NOMO-1 (cell line): ENCODE measurements at regions not wholly inside any gene's neighbourhood (a gene's known extent, or its start where the extent isn't known, plus 50 kb on each side); places are given as distances from the start of the nearest gene placed in this dataset.
"Not testable (repeated sequence)": the region's sequence is repeated elsewhere in the genome, so short reads cannot be mapped to it uniquely, and the experiment has no call there.

Experiments
- DNase-seq, 2 experiments: peaks; one replicate each; lab custom pipeline; 2025; ENCODE audit not compliant: unreplicated experiment in 2 of 2; lab: John Stamatoyannopoulos, UW

DNA sequence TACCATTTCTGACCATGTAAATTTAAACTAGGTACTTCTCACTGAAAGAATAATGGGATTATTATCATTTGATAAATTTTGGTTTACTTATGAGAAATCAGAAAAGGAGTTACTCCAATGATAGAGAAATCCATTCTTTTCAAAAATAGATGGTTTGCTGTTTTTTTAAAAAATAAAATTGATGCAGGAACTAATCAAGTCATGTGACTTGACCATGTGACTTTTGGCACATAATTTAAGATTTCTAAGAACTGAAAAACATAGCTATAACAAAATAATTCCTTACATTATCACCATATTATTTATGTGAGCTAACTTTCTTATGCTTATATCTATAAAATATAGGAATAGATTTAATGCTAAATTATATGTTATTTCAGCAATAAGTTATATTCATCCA is 247.1 kb upstream of the FIGN start:
- DNase-seq, result no peak

DNA sequence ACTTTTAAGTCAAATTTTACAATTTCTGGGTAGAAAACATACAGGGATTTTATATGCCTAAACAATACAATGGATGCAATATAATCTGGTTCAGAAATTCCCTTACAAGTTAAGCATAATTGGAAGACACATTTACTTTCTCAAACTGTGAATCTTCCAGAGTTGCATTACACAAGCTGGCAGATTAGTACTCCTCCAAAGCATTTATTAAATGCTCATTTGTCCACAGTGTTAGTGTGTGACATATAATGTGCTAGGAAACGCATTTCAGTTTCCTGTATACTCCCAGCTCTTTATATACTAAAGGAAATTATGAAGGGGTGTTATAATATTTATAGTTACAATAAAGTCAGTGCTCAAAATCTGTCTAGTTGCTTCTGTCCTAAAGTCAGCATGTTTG is 239.0 kb upstream of the FIGN start:
- DNase-seq, result no peak

DNA sequence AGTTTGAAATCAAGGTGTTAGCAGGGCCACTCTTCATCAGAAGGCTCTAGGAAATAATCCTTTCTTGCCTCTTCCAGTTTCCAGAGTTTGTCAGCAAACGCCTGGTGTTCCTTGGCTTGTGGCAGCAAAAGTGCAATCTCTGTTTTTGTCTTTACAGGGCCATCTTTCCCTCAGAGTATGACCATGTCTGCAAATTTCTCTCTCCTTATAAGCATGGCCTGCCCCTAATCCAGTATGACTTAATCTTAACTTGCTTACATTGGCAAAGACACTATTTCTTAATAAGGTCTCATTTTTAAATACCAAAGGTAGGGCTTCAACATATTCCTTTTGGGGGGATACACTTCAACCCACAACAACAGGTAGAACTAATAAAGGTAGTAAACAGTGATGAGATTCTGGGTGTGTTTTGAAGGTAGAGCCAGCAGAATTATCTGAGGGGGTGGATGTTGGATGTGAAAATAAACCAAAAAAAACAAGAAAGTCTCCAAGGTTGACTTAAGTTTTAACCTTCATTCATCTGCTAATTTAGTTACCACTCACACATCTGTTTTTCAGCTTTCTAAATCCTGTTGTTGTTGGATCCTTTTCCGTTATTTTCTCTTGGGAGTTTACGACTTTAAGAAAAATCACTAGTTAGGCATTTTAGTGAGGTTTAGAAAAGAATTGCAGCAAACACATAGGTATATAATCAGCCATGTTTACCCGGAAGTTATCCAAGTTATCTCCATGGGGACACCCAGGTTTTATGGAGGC is 234.4 kb upstream of the FIGN start:
- DNase-seq, result no peak

DNA sequence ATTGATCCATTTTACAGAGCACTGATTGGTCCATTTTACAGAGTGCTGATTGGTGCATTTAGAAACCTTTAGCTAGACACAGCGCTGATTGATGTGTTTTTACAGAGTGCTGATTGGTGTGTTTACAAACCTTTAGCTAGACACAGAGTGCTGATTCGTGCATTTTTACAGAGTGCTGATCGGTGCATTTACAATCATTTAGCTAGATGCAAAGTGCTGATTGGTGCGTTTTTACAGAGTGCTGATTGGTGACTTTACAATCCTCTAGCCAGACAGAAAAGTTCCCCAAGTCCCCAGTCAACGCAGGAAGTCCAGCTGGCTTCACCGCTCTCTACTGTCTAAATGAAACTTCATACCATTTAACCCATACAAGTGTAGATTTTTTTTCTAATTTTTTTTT is 228.5 kb upstream of the FIGN start:
- DNase-seq, result not testable (repeated sequence)

DNA sequence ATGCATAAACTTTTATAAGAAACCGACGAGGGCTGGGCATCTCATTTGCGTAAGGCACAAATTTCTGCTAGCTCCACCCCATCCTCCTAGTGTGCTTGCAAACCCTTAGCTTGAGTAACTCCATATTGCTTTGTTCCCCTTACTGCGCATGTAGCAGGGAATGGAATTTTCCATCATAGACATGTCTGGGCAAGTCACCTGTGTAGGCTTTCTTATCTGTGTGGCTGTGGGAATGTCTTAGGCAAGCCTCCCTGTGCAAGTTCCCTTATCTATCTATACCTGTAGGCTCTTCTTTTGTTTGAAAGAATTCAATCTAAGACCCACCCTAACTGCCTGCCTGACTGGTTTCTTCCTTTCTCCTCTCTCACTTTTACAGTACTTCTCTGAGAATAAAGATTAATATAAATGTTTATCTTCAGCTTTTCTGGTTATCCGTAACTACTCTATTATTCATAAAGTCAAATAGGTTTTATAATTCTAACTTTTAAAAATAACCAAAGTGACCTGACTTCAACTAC is 217.6 kb upstream of the FIGN start:
- DNase-seq, result no peak

DNA sequence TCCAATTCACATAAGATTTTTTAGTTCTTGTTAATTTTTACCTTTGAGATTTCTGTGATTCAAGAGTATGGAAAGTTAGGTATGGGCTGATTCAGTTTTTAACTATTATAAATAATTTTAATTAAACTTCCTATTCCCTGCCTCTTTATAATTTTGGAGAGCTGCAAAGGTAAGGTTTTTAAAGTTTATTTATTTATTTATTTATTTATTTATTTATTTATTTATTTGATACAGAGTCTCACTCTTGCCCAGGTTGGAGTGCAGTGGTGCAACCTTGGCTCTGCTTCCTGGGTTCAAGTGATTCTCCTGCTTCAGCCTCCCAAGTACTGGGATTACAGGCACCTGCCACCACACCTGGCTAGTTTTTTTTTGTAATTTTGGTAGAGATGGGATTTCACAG is 215.5 kb upstream of the FIGN start:
- DNase-seq, result no peak

DNA sequence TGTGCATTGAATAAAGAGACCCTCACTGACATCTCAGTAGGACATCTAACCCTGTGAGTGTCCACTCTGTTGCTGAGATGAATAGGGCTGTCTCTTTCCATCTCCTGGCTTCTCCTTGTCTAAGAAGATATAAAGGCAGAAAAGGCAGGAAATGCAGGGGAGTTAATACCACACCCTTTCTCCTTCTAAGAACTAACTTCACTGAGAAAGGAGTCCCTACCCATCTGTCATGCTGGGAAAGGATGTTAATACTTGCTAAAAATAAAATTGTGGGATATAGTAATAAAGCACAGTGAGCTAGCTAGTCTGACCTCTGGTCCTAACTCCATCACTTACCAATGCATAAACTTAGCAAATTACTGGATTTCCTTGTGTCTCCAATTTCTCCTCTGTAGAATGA is 213.9 kb upstream of the FIGN start:
- no peak for DNase-seq

DNA sequence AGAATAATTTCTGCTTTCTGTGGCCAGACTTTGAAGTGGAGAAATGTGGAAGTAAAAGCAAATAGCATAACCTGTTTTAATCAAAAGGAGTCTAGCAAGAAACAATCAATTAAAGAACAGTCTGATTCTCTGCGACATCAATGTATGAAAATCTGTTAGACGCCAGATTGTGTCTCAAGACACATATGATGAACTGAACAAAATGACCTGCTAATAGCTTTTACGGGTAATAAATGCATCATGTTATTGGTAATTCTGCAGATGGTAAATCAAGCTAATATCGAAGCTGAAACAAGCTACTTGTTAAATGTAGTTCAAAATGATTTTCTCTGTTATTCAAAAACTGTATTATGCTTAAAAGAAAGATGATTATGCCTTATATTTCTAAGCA is 208.5 kb upstream of the FIGN start:
- DNase-seq, result no peak

DNA sequence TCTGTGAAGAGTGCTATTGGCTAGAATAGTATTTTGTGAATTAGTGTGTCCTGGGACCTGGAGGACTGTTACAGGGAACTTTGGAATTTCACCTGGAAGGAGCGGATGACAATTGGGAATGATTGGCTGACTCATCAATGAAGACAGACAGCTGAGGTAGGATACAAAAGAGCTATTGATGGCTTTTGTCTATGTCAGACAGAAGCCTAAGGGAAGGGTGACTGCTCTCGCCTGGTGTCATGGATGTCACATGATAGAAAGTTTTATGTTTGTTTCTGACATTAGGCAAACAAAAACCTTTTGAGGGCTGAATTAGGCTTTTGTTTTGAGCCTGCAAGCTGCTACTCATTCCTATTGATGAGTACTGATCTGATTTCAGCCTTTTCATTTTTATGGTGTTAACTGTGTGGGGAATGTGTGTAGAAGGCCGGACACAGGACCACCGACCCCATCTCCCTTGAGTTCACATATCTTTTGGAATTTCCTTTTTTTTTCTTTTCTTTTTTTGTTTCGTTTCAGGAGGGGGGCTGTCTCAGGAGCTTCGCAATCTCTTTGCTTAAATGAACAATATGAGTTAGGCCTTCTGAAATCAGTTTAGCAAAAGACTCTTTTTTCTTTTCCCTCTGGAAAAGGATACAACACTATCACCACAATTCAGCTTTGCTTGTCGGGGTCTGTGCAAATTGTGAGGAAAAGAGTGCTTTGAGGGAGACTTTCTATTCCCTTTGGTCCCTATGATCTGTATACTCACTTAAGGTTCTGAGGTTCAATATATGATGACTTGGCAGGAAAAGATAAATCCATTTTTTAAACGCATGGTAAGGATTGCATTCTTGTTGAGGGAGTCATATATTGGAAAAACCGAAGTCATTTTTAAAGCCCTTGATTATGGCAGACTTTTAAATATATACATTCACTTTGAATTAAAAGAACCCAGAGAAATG is 207.9 kb upstream of the FIGN start:
- DNase-seq, result no peak

DNA sequence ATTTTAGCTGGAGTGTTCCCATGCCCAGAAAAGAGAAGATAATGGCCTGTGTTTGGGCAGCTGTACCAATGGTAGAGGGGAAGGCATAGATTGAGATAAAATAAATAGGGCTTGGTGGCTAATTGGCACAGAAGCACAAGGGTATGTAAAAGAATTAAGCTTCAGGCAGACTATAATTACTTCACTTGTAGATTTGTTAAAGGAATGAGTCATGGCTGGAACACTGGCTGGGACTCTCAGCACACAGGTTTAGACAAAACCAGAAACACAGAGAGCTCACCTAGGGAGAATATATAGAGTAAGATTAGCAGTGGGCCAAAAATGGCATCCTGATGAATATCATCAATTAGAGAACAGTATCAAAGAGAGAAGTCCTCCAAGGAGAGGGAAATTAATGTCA is 198.3 kb upstream of the FIGN start:
- no peak for DNase-seq

DNA sequence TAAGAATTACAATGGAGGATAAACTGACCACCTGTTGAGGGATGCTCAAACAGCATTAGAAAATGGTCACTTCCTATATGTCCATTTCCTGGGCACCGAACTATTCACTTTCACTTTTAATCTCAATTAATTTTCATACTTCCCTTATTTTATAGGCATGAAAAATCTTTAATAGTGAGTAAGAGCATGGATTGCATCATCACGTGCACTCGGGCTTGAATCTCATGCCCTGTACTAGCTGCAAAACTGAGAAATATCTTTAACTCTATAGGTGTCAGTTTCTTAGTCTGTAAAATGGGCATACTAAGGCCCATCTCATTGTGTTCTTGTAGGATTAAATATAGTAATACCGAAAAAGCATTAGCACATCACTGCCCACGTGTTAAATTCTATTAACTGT is 183.9 kb upstream of the FIGN start:
- no peak for DNase-seq

DNA sequence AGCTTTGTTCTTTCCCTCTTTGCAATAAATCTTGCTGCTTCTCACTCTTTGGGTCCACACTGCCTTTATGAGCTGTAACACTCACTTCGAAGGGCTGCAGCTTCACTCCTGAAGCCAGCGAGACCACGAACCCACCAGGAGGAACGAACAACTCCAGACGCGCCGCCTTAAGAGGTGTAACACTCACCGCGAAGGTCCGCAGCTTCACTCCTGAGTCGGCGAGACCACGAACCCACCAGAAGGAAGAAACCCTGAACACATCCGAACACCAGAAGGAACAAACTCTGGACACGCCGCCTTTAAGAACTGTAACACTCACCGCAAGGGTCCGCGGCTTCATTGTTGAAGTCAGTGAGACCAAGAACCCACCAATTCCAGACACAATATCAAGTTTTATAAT is 178.7 kb upstream of the FIGN start:
- DNase-seq, result not testable (repeated sequence)

DNA sequence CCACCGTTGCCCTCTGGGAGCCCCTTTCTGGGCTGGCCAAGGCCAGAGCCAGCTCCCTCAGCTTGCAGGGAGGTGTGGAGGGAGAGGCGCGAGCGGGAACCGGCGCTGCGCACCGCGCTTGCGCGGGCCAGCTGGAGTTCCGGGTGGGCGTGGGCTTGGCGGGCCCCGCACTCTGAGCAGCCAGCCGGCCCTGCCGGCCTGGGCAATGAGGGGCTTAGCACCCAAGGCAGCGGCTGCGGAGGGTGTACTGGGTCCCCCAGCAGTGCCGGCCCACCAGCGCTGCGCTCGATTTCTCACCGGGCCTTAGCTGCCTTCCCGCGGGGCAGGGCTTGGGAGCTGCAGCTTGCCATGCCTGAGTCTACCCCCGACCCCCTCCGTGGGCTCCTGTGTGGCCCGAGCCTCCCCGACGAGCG is 177.7 kb upstream of the FIGN start:
- not testable (repeated sequence) for DNase-seq

DNA sequence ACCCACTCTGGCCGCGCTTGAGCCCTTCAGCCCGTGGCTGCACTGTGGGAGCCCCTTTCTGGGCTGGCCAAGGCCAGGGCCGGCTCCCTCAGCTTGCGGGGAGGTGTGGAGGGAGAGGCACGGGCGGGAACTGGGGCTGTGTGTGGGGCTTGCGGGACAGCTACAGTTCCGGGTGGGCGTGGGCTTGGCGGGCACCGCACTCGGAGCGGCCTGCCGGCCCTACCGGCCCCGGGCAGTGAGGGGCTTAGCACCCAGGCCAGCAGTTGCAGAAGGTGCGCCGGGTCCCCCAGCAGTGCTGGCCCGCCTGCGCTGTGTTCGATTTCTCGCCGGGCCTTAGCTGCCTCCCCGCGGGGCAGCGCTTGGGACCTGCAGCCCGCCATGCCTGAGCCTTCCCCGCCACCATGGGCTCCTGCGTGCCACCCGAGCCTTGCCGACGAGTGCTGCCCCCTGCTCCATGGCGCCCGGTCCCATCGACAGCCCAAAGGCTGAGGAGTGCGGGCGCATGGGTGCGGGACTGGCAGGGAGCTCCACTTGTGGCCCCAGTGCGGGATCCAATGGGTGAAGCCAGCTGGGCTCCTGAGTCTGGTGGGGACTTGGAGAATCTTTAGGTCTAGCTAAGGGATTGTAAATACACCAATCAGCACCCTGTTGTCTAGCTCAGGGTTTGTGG is 173.7 kb upstream of the FIGN start:
- no peak for DNase-seq

DNA sequence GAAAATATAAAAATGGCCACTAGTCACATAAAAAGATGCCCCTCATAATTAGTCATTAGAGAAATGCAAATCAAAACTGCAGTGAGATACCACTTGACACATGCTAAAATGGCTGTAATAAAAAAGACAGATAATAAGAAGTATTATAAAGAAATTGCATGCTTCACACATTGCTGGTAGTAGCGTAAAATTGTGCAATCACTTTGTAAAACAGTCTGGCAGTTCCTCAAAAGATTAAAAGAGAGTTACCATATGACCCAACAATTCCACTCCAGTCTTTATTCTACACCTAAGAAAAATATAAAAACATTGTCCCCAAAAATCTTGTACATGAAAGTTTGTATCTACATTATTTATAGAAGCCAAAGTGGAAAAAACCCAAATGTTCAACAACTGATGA is 170.6 kb upstream of the FIGN start:
- DNase-seq, result peak in 1 of 2 experiments; percentile 4

DNA sequence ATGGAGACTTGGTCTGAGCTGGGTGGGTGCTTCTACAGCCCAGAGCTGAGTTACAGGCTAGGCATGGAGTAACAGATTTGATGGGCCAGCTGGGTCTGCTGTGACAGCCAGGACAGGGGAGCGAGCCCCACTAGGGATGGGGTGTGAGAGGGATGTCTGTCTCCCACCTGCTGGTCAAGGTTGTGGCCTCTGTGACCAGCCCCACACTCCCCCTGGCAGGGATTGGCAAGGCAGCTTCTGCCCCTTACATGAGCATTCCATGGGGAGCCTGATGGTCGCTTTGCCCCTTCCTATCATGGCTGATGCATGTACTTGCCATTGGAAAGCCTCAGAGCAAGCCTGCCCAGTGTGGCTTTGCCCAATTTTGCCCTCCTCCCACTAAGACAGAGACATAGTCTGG is 162.0 kb upstream of the FIGN start:
- DNase-seq, result no peak

DNA sequence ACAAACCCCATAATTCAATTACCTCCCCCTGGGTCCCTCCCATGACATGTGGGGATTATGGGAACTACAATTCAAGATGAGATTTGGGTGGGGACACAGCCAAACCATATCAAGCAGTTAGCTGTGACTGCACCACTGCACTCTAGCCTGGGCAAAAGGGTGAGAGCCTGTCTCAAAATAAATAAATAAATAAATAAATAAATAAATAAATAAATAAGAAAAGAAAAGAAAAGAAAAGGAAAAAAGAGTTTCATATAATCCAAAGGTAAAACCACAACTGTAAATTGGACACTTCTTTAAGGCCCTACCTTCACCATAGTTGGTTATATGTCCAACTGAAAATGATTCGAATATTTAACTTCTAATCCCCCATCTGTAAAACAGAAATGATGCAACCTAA is 157.6 kb upstream of the FIGN start:
- DNase-seq, result not testable (repeated sequence)

DNA sequence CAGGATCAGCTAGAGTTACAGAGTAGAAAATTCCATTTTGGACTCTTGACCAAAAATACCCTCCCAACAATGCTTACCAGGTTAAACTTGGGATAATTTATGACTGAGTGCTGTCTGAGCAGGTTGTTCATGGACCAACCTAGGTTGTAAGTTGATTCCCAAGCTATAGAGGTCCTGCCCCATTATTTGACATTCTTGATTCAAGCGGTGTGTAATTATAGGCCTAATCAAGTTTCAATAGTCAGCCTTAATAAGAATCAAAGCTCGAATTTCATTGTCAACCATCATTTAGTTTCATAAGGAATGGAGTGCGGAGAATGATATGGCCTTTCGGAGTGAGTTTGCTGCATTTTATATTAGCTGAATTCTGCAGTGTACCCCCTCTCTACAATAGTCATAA is 152.8 kb upstream of the FIGN start:
- no peak for DNase-seq

DNA sequence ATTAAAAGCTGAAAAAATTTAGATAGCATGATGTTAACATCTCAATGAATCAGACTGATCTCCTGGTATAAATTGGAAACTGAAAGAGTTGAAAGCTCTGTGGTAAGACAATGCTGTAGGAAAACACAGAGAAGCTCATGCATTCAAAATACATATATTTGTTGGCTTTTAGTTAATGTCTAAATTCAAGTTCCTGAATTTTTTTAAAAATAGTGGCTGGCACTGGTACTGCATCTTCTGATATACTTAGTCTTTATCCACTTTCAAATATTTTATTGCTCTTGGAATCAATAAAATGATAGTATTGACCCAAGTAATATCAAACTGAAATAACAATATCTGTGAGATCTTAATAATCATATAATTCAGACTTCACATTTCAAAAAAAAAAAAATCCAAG is 151.4 kb upstream of the FIGN start:
- no peak for DNase-seq

DNA sequence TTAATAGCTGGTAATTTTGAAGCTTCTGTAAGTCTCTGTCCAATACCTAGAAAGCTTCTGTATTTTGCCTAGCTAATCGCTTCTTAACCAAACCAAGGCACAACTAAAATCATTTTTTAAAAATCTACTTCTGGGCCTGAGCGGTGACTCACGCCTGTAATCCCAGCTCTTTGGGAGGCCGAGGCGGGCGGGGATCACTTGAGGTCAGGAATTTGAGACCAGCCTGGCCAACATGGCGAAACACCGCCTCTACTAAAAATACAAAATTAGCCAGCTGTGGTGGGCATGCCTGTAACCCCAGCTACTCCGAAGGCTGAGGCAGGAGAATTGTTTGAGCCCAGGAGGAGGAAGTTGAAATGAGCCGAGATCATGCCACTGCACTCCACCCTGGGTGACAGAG is 148.6 kb upstream of the FIGN start:
- DNase-seq, result no peak

DNA sequence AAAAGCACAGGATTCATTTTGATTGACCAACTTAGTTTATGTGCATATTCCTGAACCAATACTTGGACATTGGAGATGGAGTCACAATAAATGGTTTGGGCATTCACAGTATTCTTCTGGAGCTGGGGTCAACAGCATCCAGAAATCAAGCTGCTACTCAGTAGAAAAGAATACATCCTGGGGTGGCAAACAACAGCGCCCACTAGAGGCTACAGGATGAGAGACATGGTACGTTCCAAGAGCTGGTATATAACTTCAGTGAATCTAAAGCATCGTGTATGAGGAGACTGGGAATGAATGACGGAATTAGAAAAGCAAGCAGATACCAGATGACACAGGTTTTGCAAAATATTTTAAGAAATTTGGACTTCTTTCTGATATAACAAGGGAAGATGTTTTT is 142.9 kb upstream of the FIGN start:
- DNase-seq, result no peak
